ENCODE measurements at regions not wholly inside any gene's neighbourhood (a gene's known extent, or its start where the extent isn't known, plus 50 kb on each side); places are given as distances from the start of the nearest gene placed in this dataset.

GRCh38 chr13:72400856-72401255 is 326.6 kb downstream of the MZT1 start:
- no peaks in the 10 kb centered on the region for H3K4me1 Mint-ChIP-seq (ENCODE audit: low read depth)
- ATAC-seq (replicated peaks in 1 of 2) (no peak), DNase-seq (no peak)
- H3K9me3 Mint-ChIP-seq: peaks cover 0 to 3% of the 10 kb centered on the region in 2 donors
- no peak overlapping the region for H3K4me3 Mint-ChIP-seq
- H3K36me3 Mint-ChIP-seq (ENCODE audit: insufficient read depth in 2 of 2): peaks cover 0 to 1% of the 10 kb centered on the region in 2 donors
- no peaks in the 10 kb centered on the region for H3K27me3 Mint-ChIP-seq (ENCODE audit: low read depth)
- no peak overlapping the region for H3K27ac Mint-ChIP-seq

GRCh38 chr13:72399351-72399750 is 328.1 kb downstream of the MZT1 start:
- H3K4me3 Mint-ChIP-seq: no peak overlapping the region
- peaks cover 0 to 3% of the 10 kb centered on the region in 2 donors for H3K9me3 Mint-ChIP-seq
- DNase-seq (no peak), ATAC-seq (replicated peaks in 1 of 2) (no peak)
- H3K27ac Mint-ChIP-seq: no peak overlapping the region
- peaks cover 0 to 1% of the 10 kb centered on the region in 2 donors for H3K36me3 Mint-ChIP-seq (ENCODE audit: insufficient read depth in 2 of 2)
- H3K4me1 Mint-ChIP-seq (ENCODE audit: low read depth): no peaks in the 10 kb centered on the region
- no peaks in the 10 kb centered on the region for H3K27me3 Mint-ChIP-seq (ENCODE audit: low read depth)

GRCh38 chr13:72397265-72397664 is 330.2 kb downstream of the MZT1 start:
- no peak for DNase-seq
- H3K27ac Mint-ChIP-seq: no peak overlapping the region

GRCh38 chr13:72390909-72391308 is 336.5 kb downstream of the MZT1 start:
- H3K27me3 Mint-ChIP-seq (ENCODE audit: low read depth): no peaks in the 10 kb centered on the region
- H3K4me3 Mint-ChIP-seq: no peak overlapping the region
- no peaks in the 10 kb centered on the region for H3K36me3 Mint-ChIP-seq (ENCODE audit: insufficient read depth in 2 of 2)
- peaks cover 0 to 1% of the 10 kb centered on the region in 2 donors for H3K9me3 Mint-ChIP-seq
- no peak overlapping the region for H3K27ac Mint-ChIP-seq
- DNase-seq (no peak), ATAC-seq (replicated peaks in 1 of 2) (no peak)
- H3K4me1 Mint-ChIP-seq (ENCODE audit: low read depth): no peaks in the 10 kb centered on the region

More at GRCh38 chr13:72397265-72397664, 330.2 kb downstream of the MZT1 start:
- no peak for ATAC-seq (replicated peaks in 1 of 2)
- H3K9me3 Mint-ChIP-seq: no peaks in the 10 kb centered on the region
- no peaks in the 10 kb centered on the region for H3K27me3 Mint-ChIP-seq (ENCODE audit: low read depth)
- H3K4me1 Mint-ChIP-seq (ENCODE audit: low read depth): no peaks in the 10 kb centered on the region
- H3K4me3 Mint-ChIP-seq: no peak overlapping the region
- H3K36me3 Mint-ChIP-seq (ENCODE audit: insufficient read depth in 2 of 2): no peaks in the 10 kb centered on the region

- Mint-ChIP-seq H3K27ac (no peak overlapping the region), H3K4me1 (ENCODE audit: low read depth) (no peaks in the 10 kb centered on the region), H3K27me3 (ENCODE audit: low read depth) (no peaks in the 10 kb centered on the region), H3K4me3 (no peak overlapping the region), H3K36me3 (ENCODE audit: insufficient read depth in 2 of 2) (no peaks in the 10 kb centered on the region), H3K9me3 (peaks cover 1 to 4% of the 10 kb centered on the region in 2 donors)
- DNase-seq (no peak), ATAC-seq (replicated peaks in 1 of 2) (no peak)
Observed at GRCh38 chr13:72386138-72386684, 341.2 kb downstream of the MZT1 start.

- no peak for DNase-seq
- H3K4me3 Mint-ChIP-seq: no peak overlapping the region
- no peak overlapping the region for H3K27ac Mint-ChIP-seq
- no peaks in the 10 kb centered on the region for H3K4me1 Mint-ChIP-seq (ENCODE audit: low read depth)
- H3K27me3 Mint-ChIP-seq (ENCODE audit: low read depth): no peaks in the 10 kb centered on the region
- no peaks in the 10 kb centered on the region for H3K36me3 Mint-ChIP-seq (ENCODE audit: insufficient read depth in 2 of 2)
- peaks cover 1 to 4% of the 10 kb centered on the region in 2 donors for H3K9me3 Mint-ChIP-seq
- no peak for ATAC-seq (replicated peaks in 1 of 2)
Observed at GRCh38 chr13:72384879-72385278, 342.6 kb downstream of the MZT1 start.

GRCh38 chr13:72384186-72384823 is 343.1 kb downstream of the MZT1 start:
- H3K27me3 Mint-ChIP-seq (ENCODE audit: low read depth): no peaks in the 10 kb centered on the region
- no peaks in the 10 kb centered on the region for H3K36me3 Mint-ChIP-seq (ENCODE audit: insufficient read depth in 2 of 2)
- no peak overlapping the region for H3K4me3 Mint-ChIP-seq
- H3K4me1 Mint-ChIP-seq (ENCODE audit: low read depth): no peaks in the 10 kb centered on the region
- no peak for ATAC-seq (replicated peaks in 1 of 2)
- peaks cover 1 to 4% of the 10 kb centered on the region in 2 donors for H3K9me3 Mint-ChIP-seq
- no peak overlapping the region for H3K27ac Mint-ChIP-seq
- DNase-seq: no peak

GRCh38 chr13:72383646-72384045 is 343.8 kb downstream of the MZT1 start:
- no peak for DNase-seq
- Mint-ChIP-seq H3K27ac (no peak overlapping the region), H3K27me3 (ENCODE audit: low read depth) (no peaks in the 10 kb centered on the region), H3K4me3 (no peak overlapping the region), H3K9me3 (peaks cover 1 to 3% of the 10 kb centered on the region in 2 donors), H3K4me1 (ENCODE audit: low read depth) (no peaks in the 10 kb centered on the region), H3K36me3 (ENCODE audit: insufficient read depth in 2 of 2) (no peaks in the 10 kb centered on the region)
- ATAC-seq (replicated peaks in 1 of 2): no peak

GRCh38 chr13:72379581-72379980 is 347.8 kb downstream of the MZT1 start:
- Mint-ChIP-seq H3K27me3 (ENCODE audit: low read depth) (no peaks in the 10 kb centered on the region), H3K9me3 (peaks cover 0 to 5% of the 10 kb centered on the region in 2 donors), H3K4me1 (ENCODE audit: low read depth) (no peaks in the 10 kb centered on the region), H3K4me3 (no peak overlapping the region), H3K36me3 (ENCODE audit: insufficient read depth in 2 of 2) (peaks cover 0 to 2% of the 10 kb centered on the region in 2 donors), H3K27ac (no peak overlapping the region)
- ATAC-seq (replicated peaks in 1 of 2) (no peak), DNase-seq (no peak)

GRCh38 chr13:72368031-72368430 is 359.4 kb downstream of the MZT1 start:
- Mint-ChIP-seq H3K4me3 (no peak overlapping the region), H3K4me1 (ENCODE audit: low read depth) (no peaks in the 10 kb centered on the region), H3K36me3 (ENCODE audit: insufficient read depth in 2 of 2) (no peaks in the 10 kb centered on the region), H3K27me3 (ENCODE audit: low read depth) (no peaks in the 10 kb centered on the region), H3K9me3 (peaks cover 1 to 4% of the 10 kb centered on the region in 2 donors), H3K27ac (no peak overlapping the region)
- DNase-seq: no peak
- ATAC-seq (replicated peaks in 1 of 2): no peak

- Mint-ChIP-seq H3K36me3 (ENCODE audit: insufficient read depth in 2 of 2) (no peaks in the 10 kb centered on the region), H3K4me3 (no peak overlapping the region), H3K27ac (no peak overlapping the region), H3K27me3 (ENCODE audit: low read depth) (no peaks in the 10 kb centered on the region), H3K4me1 (ENCODE audit: low read depth) (no peaks in the 10 kb centered on the region), H3K9me3 (peaks cover 3 to 8% of the 10 kb centered on the region in 2 donors)
- DNase-seq (no peak), ATAC-seq (replicated peaks in 1 of 2) (no peak)
Observed at GRCh38 chr13:72346716-72347115, 380.7 kb downstream of the MZT1 start.

GRCh38 chr13:72342364-72342763 is 385.1 kb downstream of the MZT1 start:
- Mint-ChIP-seq H3K27ac (no peak overlapping the region), H3K36me3 (ENCODE audit: insufficient read depth in 2 of 2) (no peaks in the 10 kb centered on the region), H3K4me3 (no peak overlapping the region), H3K9me3 (peaks cover 3 to 5% of the 10 kb centered on the region in 2 donors), H3K27me3 (ENCODE audit: low read depth) (no peaks in the 10 kb centered on the region), H3K4me1 (ENCODE audit: low read depth) (no peaks in the 10 kb centered on the region)
- no peak for DNase-seq
- ATAC-seq (replicated peaks in 1 of 2): no peak

- no peaks in the 10 kb centered on the region for H3K4me1 Mint-ChIP-seq (ENCODE audit: low read depth)
- H3K27ac Mint-ChIP-seq: no peak overlapping the region
- peaks cover 3 to 5% of the 10 kb centered on the region in 2 donors for H3K9me3 Mint-ChIP-seq
Observed at GRCh38 chr13:72341904-72342303, 385.5 kb downstream of the MZT1 start.

More at GRCh38 chr13:72341904-72342303, 385.5 kb downstream of the MZT1 start:
- Mint-ChIP-seq H3K4me3 (no peak overlapping the region), H3K36me3 (ENCODE audit: insufficient read depth in 2 of 2) (no peaks in the 10 kb centered on the region), H3K27me3 (ENCODE audit: low read depth) (no peaks in the 10 kb centered on the region)
- ATAC-seq (replicated peaks in 1 of 2) (no peak), DNase-seq (no peak)

Measured in activated T-cell treated with anti-CD3 and anti-CD28 coated beads, Interleukin-2, amount 50 U/mL, for 72 hours (primary cell).